GM19372 (cell line): ENCODE measurements at regions not wholly inside any gene's neighbourhood (a gene's known extent, or its start where the extent isn't known, plus 50 kb on each side); places are given as distances from the start of the nearest gene placed in this dataset.

Source experiments
- ATAC-seq: cut with Tn5 transposase; IDR thresholded peaks from one replicate; pipeline ENCODE4 v1.9.1; 2021; ENCODE audit warnings: mild to moderate bottlenecking, low read depth, moderate library complexity; ENCODE audit not compliant: unreplicated experiment

GRCh38 chr2:12318427-12319057 is 398.2 kb upstream of the TRIB2 start:
- ATAC-seq = no peak

DNA sequence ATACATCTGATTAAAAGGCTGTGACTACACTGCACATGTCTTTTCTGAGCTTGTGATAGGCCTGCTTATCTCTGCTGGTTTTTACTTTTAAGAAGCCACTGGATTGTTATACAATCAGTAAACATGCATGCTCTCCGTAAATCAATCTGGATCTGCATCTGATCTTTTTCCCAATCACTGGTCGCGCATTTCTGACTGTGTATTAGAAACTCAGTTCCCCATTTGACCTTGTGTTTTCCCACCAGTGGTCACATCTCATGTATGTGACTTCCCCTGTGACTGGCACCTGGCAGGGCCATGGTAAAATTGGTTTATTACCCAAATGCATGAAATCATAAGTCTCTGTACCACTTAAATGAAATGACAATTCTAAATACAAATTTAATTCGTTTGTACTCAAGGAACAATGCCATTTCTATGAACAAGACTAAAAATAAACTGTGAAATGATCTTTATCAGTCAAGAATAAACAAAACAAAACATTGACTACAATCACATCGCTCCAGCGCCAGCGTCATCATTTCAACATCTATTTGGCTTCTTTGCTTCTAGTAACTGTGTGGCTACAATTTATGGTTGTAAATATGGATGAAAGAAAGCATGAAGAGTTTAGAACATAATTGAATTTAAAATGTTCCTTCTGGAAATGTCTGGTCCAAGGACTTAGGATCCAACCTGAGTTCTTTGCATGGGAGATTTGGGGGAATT is 396.6 kb upstream of the TRIB2 start:
- no peak for ATAC-seq

- no peak for ATAC-seq
Measured at GRCh38 chr2:12320991-12321641, 395.6 kb upstream of the TRIB2 start.

DNA sequence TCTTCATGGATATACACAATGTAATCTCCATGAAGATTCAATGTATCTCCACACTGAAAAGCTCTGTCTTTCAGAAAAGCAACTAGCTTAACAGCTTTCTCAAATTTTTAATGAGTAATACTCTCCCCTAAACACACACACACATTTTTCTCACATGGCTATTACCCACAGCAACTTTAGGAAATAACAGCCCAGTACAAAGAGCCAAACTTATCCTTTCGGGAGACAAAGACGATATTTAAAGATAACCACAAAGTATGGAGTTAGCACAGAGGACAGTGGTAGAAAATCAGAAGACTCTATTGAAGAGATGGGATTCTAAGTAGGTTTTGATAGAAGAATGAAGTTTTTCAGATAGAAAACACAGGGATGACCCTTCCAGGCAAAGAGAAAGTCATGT is 394.9 kb upstream of the TRIB2 start:
- ATAC-seq = no peak

DNA sequence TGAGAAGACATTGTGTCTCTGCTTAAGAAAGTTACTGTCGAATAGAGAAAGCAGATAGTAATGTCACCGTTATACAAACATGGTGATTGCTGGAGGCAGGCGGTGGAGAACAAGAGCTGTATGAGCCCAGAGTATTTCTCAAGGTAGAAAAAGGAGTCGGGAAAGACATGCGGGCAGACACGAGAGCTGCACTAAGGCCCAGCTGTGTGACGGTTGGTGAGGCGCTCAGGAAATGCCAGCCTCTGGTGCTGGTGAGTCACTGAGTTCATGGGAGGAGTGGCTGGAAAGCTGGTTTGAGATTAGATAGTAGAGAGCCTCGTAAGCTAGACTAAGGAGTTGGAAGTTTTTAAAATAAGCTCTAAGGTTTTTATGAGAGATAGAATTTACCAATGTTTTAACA is 390.9 kb upstream of the TRIB2 start:
- ATAC-seq = no peak

DNA sequence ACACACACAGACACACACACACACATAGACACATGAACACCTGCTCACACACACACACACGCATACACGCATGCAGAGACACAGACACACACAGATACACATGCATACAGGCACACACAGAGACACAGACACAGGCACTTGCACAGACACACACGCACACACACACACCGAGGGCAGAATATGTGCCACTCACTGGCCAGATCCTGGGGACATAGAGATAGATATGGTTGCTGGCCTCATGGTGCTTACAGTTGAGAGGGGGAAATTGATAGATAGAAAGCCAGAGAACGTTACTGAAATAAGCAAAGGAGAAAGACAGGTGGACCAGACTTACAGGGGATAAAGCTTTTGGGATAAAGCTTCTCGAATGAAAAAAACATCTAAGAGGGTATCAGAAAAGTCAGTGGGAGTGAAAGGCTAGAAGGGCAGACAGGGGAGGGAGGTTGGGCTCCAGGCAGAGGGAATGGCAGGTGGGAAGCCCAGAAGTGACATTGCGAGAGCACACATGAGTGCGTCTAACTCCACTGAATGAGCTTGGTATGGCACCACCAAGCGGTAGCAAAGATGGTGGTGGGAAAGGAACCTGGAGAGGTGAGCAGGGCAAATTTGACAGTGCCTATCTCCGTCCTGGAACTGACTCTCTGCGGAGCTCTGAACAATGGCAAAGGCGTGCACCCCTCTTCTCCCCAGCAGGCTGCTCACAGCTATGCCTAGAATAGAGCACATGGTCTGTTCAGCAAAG is 390.1 kb upstream of the TRIB2 start:
- ATAC-seq = no peak

GRCh38 chr2:12330916-12331315 is 385.8 kb upstream of the TRIB2 start:
- no peak for ATAC-seq

- ATAC-seq = no peak
Measured at GRCh38 chr2:12331698-12332097, 385.0 kb upstream of the TRIB2 start.

GRCh38 chr2:12333293-12333692 is 383.4 kb upstream of the TRIB2 start:
- ATAC-seq = no peak

DNA sequence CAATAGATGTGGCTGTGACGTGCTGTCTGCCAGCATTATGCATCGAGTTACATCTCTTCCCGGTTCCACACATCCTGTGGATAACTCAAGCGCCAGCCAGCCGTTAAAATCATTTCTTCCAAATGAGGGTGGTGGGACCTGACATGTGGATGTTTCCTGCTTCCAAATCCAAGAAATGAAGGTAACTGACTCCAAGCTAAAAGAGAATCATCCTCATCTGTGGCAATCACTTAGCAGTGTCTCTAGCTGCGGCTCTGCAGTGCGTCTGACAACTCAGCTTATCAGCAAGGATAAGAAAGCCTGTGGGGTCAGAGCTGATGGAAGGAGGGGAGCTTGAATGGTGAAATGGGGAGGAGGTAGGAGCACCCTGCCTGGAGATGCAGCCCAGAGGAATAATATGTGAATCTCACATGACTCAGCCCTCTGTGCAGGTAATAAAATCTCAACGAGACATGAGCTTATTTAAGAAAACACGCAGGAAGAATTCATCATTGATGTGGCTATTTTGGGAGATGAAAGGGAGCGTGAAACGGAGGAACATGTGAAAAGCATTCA is 382.2 kb upstream of the TRIB2 start:
- ATAC-seq = no peak

DNA sequence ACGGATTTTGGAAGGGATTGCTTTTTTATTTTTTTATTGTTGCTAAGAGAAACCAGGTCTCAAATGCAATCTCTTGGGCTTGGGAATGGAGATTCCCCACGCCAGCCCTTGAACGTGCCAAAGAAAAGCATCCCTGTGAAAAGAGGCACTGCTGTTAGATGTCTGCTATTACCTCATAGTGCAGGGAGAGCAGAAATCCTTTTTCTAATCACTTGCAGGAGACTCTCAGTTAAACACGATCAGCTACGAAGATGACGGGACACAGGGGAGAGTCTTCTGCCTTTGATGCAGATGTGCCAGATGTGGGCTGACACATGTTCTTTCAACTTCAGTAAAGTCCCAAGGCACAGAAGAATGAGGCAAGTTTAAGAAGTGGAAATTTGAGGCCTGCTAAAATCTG is 381.6 kb upstream of the TRIB2 start:
- ATAC-seq = no peak

DNA sequence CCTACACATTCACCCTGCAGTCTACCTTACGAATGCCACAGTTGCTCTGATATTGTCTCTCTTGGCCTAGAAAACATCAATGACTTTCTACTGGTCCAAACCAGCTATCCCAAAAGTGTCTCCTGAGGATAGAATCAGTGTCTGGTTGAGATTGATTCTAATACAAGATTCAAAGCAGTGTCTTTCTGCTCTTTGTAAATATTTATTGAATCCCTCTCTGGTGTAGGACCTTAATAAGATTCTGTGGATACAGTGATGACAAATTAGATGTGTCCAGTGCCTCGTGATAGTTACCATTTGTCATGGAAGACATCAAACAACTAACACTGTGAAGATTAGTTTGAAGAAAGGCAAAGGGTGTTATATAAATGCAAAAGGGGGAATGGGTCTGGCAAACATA is 380.7 kb upstream of the TRIB2 start:
- no peak for ATAC-seq

DNA sequence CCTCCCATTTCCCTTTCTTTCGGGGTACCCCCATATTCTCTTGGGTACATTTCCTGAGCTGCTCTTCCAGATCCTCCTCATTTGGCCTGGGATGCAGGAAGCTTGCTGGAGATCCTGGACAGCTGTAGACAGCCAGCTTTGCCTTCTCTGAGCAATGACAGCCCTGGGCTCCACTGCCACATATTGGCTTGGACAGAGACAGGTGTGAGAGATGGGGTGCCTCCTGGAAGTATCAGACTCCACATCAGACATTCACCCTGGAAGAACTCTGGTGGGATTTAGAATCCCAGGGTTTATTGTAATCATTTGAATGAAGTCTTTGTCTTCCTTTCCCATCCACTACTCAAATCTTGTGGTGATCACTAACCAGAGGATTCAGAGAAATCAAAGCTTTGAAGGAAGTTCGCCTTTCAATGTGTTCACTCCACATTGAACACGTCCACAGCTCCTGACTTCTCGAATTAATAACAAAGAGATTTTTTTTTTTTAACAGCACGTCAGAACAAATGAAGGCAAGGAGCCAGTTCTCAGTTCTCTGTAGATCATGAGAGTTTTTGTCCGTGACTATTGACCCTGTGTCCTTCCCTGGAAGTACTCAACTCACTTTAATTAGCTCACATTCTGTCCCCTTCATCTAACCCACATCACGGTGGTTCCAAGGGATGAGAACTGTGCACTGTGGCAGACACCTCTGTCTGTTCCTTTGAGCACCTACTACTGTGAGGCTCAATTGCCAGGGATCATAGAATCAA is 377.6 kb upstream of the TRIB2 start:
- ATAC-seq = no peak

DNA sequence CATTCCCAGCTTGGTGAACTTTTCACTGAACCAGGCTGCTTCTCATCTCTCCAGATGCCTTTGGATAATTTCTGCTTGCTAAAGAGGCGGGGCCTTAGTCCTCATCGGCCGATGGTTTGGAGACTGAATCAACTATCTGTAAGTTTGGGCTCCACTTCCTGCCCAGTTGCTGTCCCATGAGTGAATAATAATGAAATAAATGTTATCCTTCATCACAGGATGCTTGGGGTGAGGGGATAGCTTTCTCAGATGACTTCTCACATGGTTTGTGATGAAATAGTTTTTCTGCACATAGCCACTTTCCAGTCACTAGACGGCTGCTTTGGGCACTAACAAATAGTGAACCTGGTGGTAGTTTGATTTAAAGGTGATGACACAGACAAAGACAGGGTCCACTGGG is 376.6 kb upstream of the TRIB2 start:
- no peak for ATAC-seq

DNA sequence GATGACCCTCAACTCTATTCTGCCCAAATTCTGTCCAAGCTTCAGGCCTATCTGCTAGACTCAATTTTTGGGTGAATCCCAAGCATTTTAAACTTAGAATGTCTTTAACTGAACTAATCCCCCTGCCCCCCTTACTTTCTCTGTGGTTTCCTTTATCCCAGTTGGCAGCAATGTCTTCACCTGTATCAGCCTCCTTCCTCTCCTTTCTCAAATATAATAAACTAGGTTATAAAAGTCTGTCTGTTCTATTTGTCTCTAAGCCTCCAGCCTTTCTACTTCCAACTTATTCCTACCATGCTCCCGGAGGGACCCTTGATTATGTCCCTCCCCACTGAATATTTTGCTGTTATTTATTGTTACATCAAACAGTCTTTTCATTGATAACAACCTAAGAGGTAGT is 375.5 kb upstream of the TRIB2 start:
- ATAC-seq = no peak

DNA sequence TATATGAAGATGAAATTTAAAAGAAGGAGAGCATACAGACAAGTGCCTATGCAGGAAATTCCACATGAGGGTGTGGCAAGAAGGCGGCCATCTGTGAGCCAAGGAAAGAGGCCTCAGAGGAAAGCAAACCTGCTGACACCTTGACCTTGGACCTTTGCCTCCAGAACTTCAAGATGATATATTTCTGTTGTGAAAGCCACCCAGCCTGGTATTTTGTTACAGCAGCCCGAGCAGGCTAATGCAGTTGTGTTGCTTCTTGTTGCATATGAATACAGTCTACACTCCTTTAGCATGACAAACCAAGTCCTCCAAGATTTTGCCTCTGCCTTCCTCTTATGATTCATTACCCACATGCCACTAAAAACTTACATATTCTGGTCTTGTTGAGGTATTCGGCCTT is 374.8 kb upstream of the TRIB2 start:
- no peak for ATAC-seq

- ATAC-seq = no peak
Measured at GRCh38 chr2:12343141-12343540, 373.6 kb upstream of the TRIB2 start.

GRCh38 chr2:12347066-12347493 is 369.7 kb upstream of the TRIB2 start:
- no peak for ATAC-seq

GRCh38 chr2:12348216-12348615 is 368.5 kb upstream of the TRIB2 start:
- no peak for ATAC-seq

GRCh38 chr2:12350821-12351220 is 365.9 kb upstream of the TRIB2 start:
- no peak for ATAC-seq
